ENCODE measurements at regions not wholly inside any gene's neighbourhood (a gene's known extent, or its start where the extent isn't known, plus 50 kb on each side); places are given as distances from the start of the nearest gene placed in this dataset.

DNA sequence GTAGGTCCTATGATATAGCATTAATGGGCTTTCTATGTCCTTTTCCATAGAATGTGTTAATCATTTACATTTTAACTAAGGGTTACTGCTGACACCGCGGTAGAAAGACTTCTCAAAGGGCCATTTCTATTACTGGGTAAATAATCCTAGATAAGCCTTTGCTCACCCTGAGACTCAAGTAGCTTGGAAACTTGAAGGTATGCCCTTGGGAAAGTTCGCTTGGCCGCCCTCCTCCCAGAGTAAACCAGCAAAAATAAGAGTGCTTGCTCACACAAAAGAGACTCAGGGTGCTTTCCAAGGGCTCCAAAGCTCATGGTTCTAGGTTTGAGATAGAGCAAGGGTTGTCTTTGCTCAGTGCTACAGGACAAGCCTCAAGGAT, 85.8 kb upstream of the TMPRSS2 start (continued):
- TF ChIP-seq, protein P1, sequence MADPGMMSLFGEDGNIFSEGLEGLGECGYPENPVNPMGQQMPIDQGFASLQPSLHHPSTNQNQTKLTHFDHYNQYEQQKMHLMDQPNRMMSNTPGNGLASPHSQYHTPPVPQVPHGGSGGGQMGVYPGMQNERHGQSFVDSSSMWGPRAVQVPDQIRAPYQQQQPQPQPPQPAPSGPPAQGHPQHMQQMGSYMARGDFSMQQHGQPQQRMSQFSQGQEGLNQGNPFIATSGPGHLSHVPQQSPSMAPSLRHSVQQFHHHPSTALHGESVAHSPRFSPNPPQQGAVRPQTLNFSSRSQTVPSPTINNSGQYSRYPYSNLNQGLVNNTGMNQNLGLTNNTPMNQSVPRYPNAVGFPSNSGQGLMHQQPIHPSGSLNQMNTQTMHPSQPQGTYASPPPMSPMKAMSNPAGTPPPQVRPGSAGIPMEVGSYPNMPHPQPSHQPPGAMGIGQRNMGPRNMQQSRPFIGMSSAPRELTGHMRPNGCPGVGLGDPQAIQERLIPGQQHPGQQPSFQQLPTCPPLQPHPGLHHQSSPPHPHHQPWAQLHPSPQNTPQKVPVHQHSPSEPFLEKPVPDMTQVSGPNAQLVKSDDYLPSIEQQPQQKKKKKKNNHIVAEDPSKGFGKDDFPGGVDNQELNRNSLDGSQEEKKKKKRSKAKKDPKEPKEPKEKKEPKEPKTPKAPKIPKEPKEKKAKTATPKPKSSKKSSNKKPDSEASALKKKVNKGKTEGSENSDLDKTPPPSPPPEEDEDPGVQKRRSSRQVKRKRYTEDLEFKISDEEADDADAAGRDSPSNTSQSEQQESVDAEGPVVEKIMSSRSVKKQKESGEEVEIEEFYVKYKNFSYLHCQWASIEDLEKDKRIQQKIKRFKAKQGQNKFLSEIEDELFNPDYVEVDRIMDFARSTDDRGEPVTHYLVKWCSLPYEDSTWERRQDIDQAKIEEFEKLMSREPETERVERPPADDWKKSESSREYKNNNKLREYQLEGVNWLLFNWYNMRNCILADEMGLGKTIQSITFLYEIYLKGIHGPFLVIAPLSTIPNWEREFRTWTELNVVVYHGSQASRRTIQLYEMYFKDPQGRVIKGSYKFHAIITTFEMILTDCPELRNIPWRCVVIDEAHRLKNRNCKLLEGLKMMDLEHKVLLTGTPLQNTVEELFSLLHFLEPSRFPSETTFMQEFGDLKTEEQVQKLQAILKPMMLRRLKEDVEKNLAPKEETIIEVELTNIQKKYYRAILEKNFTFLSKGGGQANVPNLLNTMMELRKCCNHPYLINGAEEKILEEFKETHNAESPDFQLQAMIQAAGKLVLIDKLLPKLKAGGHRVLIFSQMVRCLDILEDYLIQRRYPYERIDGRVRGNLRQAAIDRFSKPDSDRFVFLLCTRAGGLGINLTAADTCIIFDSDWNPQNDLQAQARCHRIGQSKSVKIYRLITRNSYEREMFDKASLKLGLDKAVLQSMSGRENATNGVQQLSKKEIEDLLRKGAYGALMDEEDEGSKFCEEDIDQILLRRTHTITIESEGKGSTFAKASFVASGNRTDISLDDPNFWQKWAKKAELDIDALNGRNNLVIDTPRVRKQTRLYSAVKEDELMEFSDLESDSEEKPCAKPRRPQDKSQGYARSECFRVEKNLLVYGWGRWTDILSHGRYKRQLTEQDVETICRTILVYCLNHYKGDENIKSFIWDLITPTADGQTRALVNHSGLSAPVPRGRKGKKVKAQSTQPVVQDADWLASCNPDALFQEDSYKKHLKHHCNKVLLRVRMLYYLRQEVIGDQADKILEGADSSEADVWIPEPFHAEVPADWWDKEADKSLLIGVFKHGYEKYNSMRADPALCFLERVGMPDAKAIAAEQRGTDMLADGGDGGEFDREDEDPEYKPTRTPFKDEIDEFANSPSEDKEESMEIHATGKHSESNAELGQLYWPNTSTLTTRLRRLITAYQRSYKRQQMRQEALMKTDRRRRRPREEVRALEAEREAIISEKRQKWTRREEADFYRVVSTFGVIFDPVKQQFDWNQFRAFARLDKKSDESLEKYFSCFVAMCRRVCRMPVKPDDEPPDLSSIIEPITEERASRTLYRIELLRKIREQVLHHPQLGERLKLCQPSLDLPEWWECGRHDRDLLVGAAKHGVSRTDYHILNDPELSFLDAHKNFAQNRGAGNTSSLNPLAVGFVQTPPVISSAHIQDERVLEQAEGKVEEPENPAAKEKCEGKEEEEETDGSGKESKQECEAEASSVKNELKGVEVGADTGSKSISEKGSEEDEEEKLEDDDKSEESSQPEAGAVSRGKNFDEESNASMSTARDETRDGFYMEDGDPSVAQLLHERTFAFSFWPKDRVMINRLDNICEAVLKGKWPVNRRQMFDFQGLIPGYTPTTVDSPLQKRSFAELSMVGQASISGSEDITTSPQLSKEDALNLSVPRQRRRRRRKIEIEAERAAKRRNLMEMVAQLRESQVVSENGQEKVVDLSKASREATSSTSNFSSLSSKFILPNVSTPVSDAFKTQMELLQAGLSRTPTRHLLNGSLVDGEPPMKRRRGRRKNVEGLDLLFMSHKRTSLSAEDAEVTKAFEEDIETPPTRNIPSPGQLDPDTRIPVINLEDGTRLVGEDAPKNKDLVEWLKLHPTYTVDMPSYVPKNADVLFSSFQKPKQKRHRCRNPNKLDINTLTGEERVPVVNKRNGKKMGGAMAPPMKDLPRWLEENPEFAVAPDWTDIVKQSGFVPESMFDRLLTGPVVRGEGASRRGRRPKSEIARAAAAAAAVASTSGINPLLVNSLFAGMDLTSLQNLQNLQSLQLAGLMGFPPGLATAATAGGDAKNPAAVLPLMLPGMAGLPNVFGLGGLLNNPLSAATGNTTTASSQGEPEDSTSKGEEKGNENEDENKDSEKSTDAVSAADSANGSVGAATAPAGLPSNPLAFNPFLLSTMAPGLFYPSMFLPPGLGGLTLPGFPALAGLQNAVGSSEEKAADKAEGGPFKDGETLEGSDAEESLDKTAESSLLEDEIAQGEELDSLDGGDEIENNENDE (IDR thresholded peaks at IDR 0.05; ENCODE audit: insufficient replicate concordance, low read length), result no peak
- no peak for TF ChIP-seq USF2 (IDR thresholded peaks at IDR 0.05; ENCODE audit: low read length)
- TF ChIP-seq POLR2AphosphoS5 (IDR thresholded peaks at IDR 0.05; ENCODE audit: low read depth, low read length), result no peak

All from H1 (cell line).